B cell (primary cell): ENCODE measurements at regions not wholly inside any gene's neighbourhood (a gene's known extent, or its start where the extent isn't known, plus 50 kb on each side); places are given as distances from the start of the nearest gene placed in this dataset.
"Not testable (repeated sequence)": the region's sequence is repeated elsewhere in the genome, so short reads cannot be mapped to it uniquely, and the experiment has no call there.

Experiments used
- ATAC-seq: fragments of 200-7000 bp; cut with Tn5 transposase; one replicate; pipeline ENCODE4 v1.10.0; 2021; ENCODE audit warnings: low read depth, mild to moderate bottlenecking, moderate number of reproducible peaks, moderate library complexity
- CTCF ChIA-PET: fragments of 350-600 bp; sonication (Branson Sonifier 250); formaldehyde crosslinking; loops from one replicate; lab custom pipeline; 2021; ENCODE audit warnings: antibody characterized with exemption, inconsistent platforms; lab: Charles Lee
- POLR2A ChIA-PET: fragments of 350-600 bp; sonication (Branson Sonifier 250); formaldehyde crosslinking; loops from one replicate; lab custom pipeline; 2021; ENCODE audit warnings: antibody characterized with exemption; lab: Charles Lee
- DNase-seq: peaks from one replicate; pipeline ENCODE4 v3.0.0; 2013
- H2AFZ ChIP-seq: 2 replicates; pipeline ENCODE4 v1.6.1; 2012; ENCODE audit warnings: mild to moderate bottlenecking, low read depth, low read length; ENCODE audit not compliant: insufficient read depth, poor library complexity, severe bottlenecking
- H3K27ac ChIP-seq, 2 donors: 1 replicate in 1 of 2; 2 replicates in 1 of 2; pipeline ENCODE4 v1.5.1; 2012 to 2013; ENCODE audit warnings: low read length in 2 of 2, mild to moderate bottlenecking in 2 of 2, moderate library complexity in 1 of 2
- H3K27me3 ChIP-seq, 4 experiments: fragments of 200-600 bp in 1 of 4; sonication (generic) in 1 of 4; replicated peaks in 1 of 4; 1 replicate in 2 of 4; 2 replicates in 2 of 4; pipeline versions ENCODE4 v1.6.1 to v1.7.0; 2013 to 2016; ENCODE audit warnings: low read length in 3 of 4, mild to moderate bottlenecking in 2 of 4, mixed read lengths in 1 of 4, moderate library complexity in 1 of 4; ENCODE audit not compliant: insufficient read depth in 4 of 4, control insufficient read depth in 3 of 4; ENCODE audit errors: control extremely low read depth in 1 of 4
- H3K36me3 ChIP-seq, 2 experiments: replicated peaks in 1 of 2; 1 replicate in 1 of 2; 2 replicates in 1 of 2; pipeline versions ENCODE4 v1.6.1 to v1.7.1; 2013; ENCODE audit warnings: low read length in 1 of 2; ENCODE audit not compliant: insufficient read depth in 2 of 2, control insufficient read depth in 1 of 2; ENCODE audit errors: control extremely low read depth in 1 of 2, extremely low read depth in 1 of 2
- H3K4me1 ChIP-seq, 2 donors: fragments of 200-600 bp in 1 of 2; sonication (generic) in 1 of 2; 1 replicate in 1 of 2; 2 replicates in 1 of 2; pipeline versions ENCODE4 v1.5.1 to v1.6.1; 2013 to 2017; ENCODE audit warnings: low read length in 2 of 2; ENCODE audit not compliant: control insufficient read depth in 2 of 2, insufficient read depth in 2 of 2
- H3K4me2 ChIP-seq: replicated peaks from 2 replicates; pipeline ENCODE3; 2012; ENCODE audit warnings: mild to moderate bottlenecking, low read depth, low read length; ENCODE audit not compliant: poor library complexity, severe bottlenecking
- H3K4me3 ChIP-seq, 5 experiments: fragments of 200-600 bp in 1 of 5; sonication (generic) in 1 of 5; 1 replicate in 3 of 5; 2 replicates in 2 of 5; pipeline versions ENCODE4 v1.5.1 to v1.7.0; 2011 to 2016; ENCODE audit warnings: low read length in 4 of 5, mild to moderate bottlenecking in 4 of 5, low read depth in 2 of 5, control low read depth in 1 of 5, moderate library complexity in 1 of 5; ENCODE audit not compliant: insufficient read depth in 1 of 5; ENCODE audit errors: control extremely low read depth in 1 of 5, extremely low read depth in 1 of 5
- H3K79me2 ChIP-seq: fragments of 200-600 bp; sonication (generic); one replicate; pipeline ENCODE4 v1.6.0; 2016; ENCODE audit warnings: low read length; ENCODE audit not compliant: control insufficient read depth, insufficient read depth
- H3K9ac ChIP-seq: fragments of 200-600 bp; sonication (generic); 2 replicates; pipeline ENCODE4 v1.6.1; 2017; ENCODE audit warnings: mild to moderate bottlenecking, low read length, moderate library complexity
- H3K9me3 ChIP-seq, 3 donors: one replicate each; pipeline versions ENCODE4 v1.6.1 to v1.7.1; 2013; ENCODE audit warnings: low read length in 2 of 3; ENCODE audit not compliant: control insufficient read depth in 2 of 3, insufficient read depth in 1 of 3; ENCODE audit errors: control extremely low read depth in 1 of 3
- H4K20me1 ChIP-seq: 2 replicates; pipeline ENCODE4 v1.6.0; 2012; ENCODE audit warnings: mild to moderate bottlenecking, low read length; ENCODE audit not compliant: insufficient read depth, control insufficient read depth, poor library complexity, severe bottlenecking
- H3K27ac Mint-ChIP-seq: one replicate; pipeline ENCODE4 v1.8.0; 2021; ENCODE audit warnings: mixed read lengths
- H3K27me3 Mint-ChIP-seq: one replicate; pipeline ENCODE4 v1.8.0; 2021; ENCODE audit warnings: mixed read lengths
- H3K4me1 Mint-ChIP-seq: one replicate; pipeline ENCODE4 v1.8.0; 2021; ENCODE audit warnings: mixed read lengths
- H3K4me3 Mint-ChIP-seq: one replicate; pipeline ENCODE4 v1.8.0; 2021; ENCODE audit warnings: mixed read lengths
- H3K9me3 Mint-ChIP-seq: one replicate; pipeline ENCODE4 v1.8.0; 2022; ENCODE audit warnings: mixed read lengths; ENCODE audit not compliant: insufficient read depth
- CTCF ChIP-seq: fragments of 200-600 bp; IDR thresholded peaks from one replicate; pipeline ENCODE4 v1.8.0; 2022; ENCODE audit warnings: antibody characterized with exemption, mild to moderate bottlenecking
- EZH2 ChIP-seq: IDR thresholded peaks from 2 replicates; pipeline ENCODE4 v1.6.1; 2012; ENCODE audit warnings: borderline replicate concordance, low read depth, mild to moderate bottlenecking, moderate library complexity, low read length; ENCODE audit not compliant: insufficient read depth, poor library complexity, severe bottlenecking
- whole genome bisulfite sequencing: methylation state at CpG from one replicate; pipeline ENCODE4 v1.1.5; 2013; ENCODE audit warnings: missing lambda C conversion rate; ENCODE audit not compliant: insufficient coverage; 5-methylcytosine and 5-hydroxymethylcytosine counted together
- intact Hi-C: fragments of 100-400 bp; cut with micrococcal nuclease; formaldehyde crosslinking; loops from one replicate; pipeline ENCODE4 v1.10.0; 2022

DNA sequence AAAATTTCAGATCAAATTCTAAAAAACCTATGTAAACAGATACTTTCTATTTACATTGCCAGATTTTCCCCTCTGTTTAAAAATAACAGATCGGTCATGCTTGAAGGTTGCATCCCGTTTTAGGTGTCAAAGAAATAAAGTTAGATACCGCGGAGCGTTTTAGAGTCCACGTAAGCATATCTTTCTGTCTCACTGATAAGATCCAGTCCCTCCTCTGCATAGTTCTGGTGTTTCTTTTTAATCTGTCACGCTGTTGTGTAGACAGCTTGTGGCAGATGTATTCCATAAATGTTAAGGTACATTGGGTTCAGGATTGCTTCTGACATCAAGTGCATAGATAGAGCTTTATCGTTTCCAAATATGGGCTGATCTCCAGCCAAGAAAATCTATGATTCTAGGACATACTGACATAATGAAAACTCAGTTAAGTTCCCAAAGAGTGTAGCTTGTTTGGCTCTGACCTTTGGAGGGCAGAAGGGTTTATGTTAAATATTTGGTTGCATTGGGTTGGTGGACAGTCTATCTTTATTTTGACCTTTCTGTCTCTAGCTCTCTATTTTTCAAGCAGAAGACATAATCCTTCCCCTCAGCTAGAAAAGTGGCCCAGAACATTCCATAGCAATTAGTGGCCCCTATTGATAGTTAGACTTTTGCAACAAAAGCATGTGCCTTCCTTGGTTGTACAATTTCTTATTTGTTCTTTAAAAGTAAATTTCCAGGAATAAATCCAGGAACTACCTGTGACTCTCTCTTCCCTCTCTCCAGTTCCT is 376.6 kb upstream of the SMIM30 start:
- POLR2A ChIA-PET, H3K79me2 ChIP-seq, H3K4me3 Mint-ChIP-seq, H3K27me3 Mint-ChIP-seq, H3K27ac Mint-ChIP-seq, H3K4me2 ChIP-seq, H3K36me3 ChIP-seq, DNase-seq, H3K4me1 ChIP-seq, H3K9me3 Mint-ChIP-seq, CTCF ChIA-PET, H3K4me3 ChIP-seq, ATAC-seq, H3K4me1 Mint-ChIP-seq, H3K27ac ChIP-seq, H2AFZ ChIP-seq, H3K9me3 ChIP-seq, H3K27me3 ChIP-seq, intact Hi-C loops, H4K20me1 ChIP-seq, H3K9ac ChIP-seq: not testable (repeated sequence)
- WGBS, result no CpG with 5 or more reads among the region's 8 CpGs

DNA sequence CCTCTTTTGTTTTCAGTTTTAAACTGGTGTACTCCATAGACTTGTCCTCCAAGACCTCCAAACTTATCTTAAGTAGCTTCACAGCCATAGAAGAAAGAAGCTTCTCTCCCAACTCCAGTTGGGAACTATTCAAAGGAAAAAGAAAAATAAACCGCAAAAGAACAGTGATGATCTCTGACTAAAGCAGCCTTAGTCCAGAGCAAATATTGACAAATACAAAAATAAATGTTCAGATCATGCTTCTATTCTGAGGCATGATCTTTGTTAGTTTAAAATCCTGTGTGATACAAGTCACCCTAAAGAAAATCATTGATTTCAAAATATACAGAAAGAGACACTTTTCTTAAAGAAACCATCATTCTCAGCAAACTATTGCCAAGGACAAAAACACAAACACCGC is 373.0 kb upstream of the SMIM30 start:
- Mint-ChIP-seq H3K4me1 (no peaks in the 10 kb centered on the region), H3K27me3 (no peaks in the 10 kb centered on the region), H3K9me3 (no peaks in the 10 kb centered on the region), H3K4me3 (no peak overlapping the region), H3K27ac (no peak overlapping the region)
- peaks cover 0 to 12% (median 0%) of the 10 kb centered on the region in 3 donors for H3K9me3 ChIP-seq
- H2AFZ ChIP-seq, result no peak overlapping the region
- no peak for TF ChIP-seq CTCF
- TF ChIP-seq EZH2, result no peak
- H3K27me3 ChIP-seq, result no peaks in the 10 kb centered on the region
- no peak for ATAC-seq
- CTCF ChIA-PET, result no interaction called here
- no peak for DNase-seq
- intact Hi-C loops, result no loop called here
- no peak overlapping the region for H3K27ac ChIP-seq
- POLR2A ChIA-PET, result no interaction called here
- no peak overlapping the region for H3K9ac ChIP-seq
- no CpG with 5 or more reads among the region's 2 CpGs for WGBS
- H3K4me1 ChIP-seq, result no peaks in the 10 kb centered on the region
- H3K79me2 ChIP-seq, result no peaks in the 10 kb centered on the region
- H3K4me2 ChIP-seq, result no peak overlapping the region
- no peaks in the 10 kb centered on the region for H4K20me1 ChIP-seq
- H3K4me3 ChIP-seq, result no peak overlapping the region
- H3K36me3 ChIP-seq, result no peaks in the 10 kb centered on the region
